Mucosa of stomach (tissue), 1 donor: ENCODE measurements at regions not wholly inside any gene's neighbourhood (a gene's known extent, or its start where the extent isn't known, plus 50 kb on each side); places are given as distances from the start of the nearest gene placed in this dataset.

Source experiments
- H3K27me3 ChIP-seq: one replicate; pipeline ENCODE4 v1.7.0; 2013; ENCODE audit warnings: mild to moderate bottlenecking, low read length; ENCODE audit not compliant: control insufficient read depth, insufficient read depth
- H3K36me3 ChIP-seq: one replicate; pipeline ENCODE4 v1.7.0; 2013; ENCODE audit warnings: low read length; ENCODE audit not compliant: control insufficient read depth, insufficient read depth
- H3K4me1 ChIP-seq: one replicate; pipeline ENCODE4 v1.7.0; 2013; ENCODE audit warnings: mild to moderate bottlenecking, low read length; ENCODE audit not compliant: control insufficient read depth, insufficient read depth
- H3K4me3 ChIP-seq: one replicate; pipeline ENCODE4 v1.7.0; 2013; ENCODE audit warnings: low read length
- H3K9ac ChIP-seq: one replicate; pipeline ENCODE4 v1.7.0; 2013; ENCODE audit warnings: mild to moderate bottlenecking, low read length, moderate library complexity
- H3K9me3 ChIP-seq: one replicate; pipeline ENCODE4 v1.7.0; 2013; ENCODE audit warnings: mild to moderate bottlenecking, low read length, moderate library complexity; ENCODE audit not compliant: control insufficient read depth
- donor health status: Pancreatic carcinoma.

GRCh38 chr21:16473988-16474387, 744.2 kb downstream of the USP25 start:
- Histone ChIP-seq H3K36me3 (no peaks in the 10 kb centered on the region), H3K27me3 (no peaks in the 10 kb centered on the region), H3K4me3 (no peak overlapping the region), H3K9ac (no peak overlapping the region), H3K9me3 (no peaks in the 10 kb centered on the region), H3K4me1 (no peaks in the 10 kb centered on the region)

GRCh38 chr21:16476056-16476825, 746.5 kb downstream of the USP25 start:
- Histone ChIP-seq H3K36me3 (no peaks in the 10 kb centered on the region), H3K9ac (no peak overlapping the region), H3K4me1 (no peaks in the 10 kb centered on the region), H3K4me3 (no peak overlapping the region), H3K9me3 (no peaks in the 10 kb centered on the region), H3K27me3 (no peaks in the 10 kb centered on the region)

GRCh38 chr21:16488042-16488441, 758.3 kb downstream of the USP25 start:
- Histone ChIP-seq H3K9me3 (no peaks in the 10 kb centered on the region), H3K4me1 (no peaks in the 10 kb centered on the region), H3K27me3 (no peaks in the 10 kb centered on the region), H3K36me3 (no peaks in the 10 kb centered on the region), H3K4me3 (no peak overlapping the region), H3K9ac (no peak overlapping the region)

GRCh38 chr21:16492356-16492755, 762.6 kb downstream of the USP25 start:
- no peaks in the 10 kb centered on the region for H3K9me3 ChIP-seq
- no peak overlapping the region for H3K9ac ChIP-seq
- no peaks in the 10 kb centered on the region for H3K27me3 ChIP-seq
- no peak overlapping the region for H3K4me3 ChIP-seq
- H3K36me3 ChIP-seq: no peaks in the 10 kb centered on the region
- H3K4me1 ChIP-seq: no peaks in the 10 kb centered on the region

GRCh38 chr21:16492892-16493291, 763.1 kb downstream of the USP25 start:
- H3K27me3 ChIP-seq: no peaks in the 10 kb centered on the region
- no peaks in the 10 kb centered on the region for H3K4me1 ChIP-seq
- no peaks in the 10 kb centered on the region for H3K9me3 ChIP-seq
- no peak overlapping the region for H3K9ac ChIP-seq
- no peak overlapping the region for H3K4me3 ChIP-seq
- H3K36me3 ChIP-seq: no peaks in the 10 kb centered on the region

GRCh38 chr21:16496609-16497008, 766.8 kb downstream of the USP25 start:
- Histone ChIP-seq H3K36me3 (no peaks in the 10 kb centered on the region), H3K9me3 (no peaks in the 10 kb centered on the region), H3K4me1 (no peaks in the 10 kb centered on the region), H3K9ac (no peak overlapping the region), H3K4me3 (no peak overlapping the region), H3K27me3 (no peaks in the 10 kb centered on the region)

GRCh38 chr21:16500271-16500670, 770.5 kb downstream of the USP25 start:
- no peaks in the 10 kb centered on the region for H3K4me1 ChIP-seq
- no peak overlapping the region for H3K4me3 ChIP-seq
- no peaks in the 10 kb centered on the region for H3K27me3 ChIP-seq
- H3K36me3 ChIP-seq: no peaks in the 10 kb centered on the region
- no peak overlapping the region for H3K9ac ChIP-seq
- no peaks in the 10 kb centered on the region for H3K9me3 ChIP-seq

- Histone ChIP-seq H3K36me3 (no peaks in the 10 kb centered on the region), H3K9me3 (no peaks in the 10 kb centered on the region), H3K27me3 (no peaks in the 10 kb centered on the region), H3K9ac (no peak overlapping the region), H3K4me3 (no peak overlapping the region), H3K4me1 (no peaks in the 10 kb centered on the region)
These were observed 772.5 kb downstream of the USP25 start for GRCh38 chr21:16502273-16502672.

- Histone ChIP-seq H3K9me3 (no peaks in the 10 kb centered on the region), H3K9ac (no peak overlapping the region), H3K4me3 (no peak overlapping the region), H3K27me3 (no peaks in the 10 kb centered on the region), H3K36me3 (no peaks in the 10 kb centered on the region), H3K4me1 (no peaks in the 10 kb centered on the region)
These were observed 773.1 kb downstream of the USP25 start for GRCh38 chr21:16502897-16503296.

GRCh38 chr21:16504281-16504680, 774.5 kb downstream of the USP25 start:
- Histone ChIP-seq H3K4me1 (no peaks in the 10 kb centered on the region), H3K9ac (no peak overlapping the region), H3K9me3 (no peaks in the 10 kb centered on the region), H3K27me3 (no peaks in the 10 kb centered on the region), H3K36me3 (no peaks in the 10 kb centered on the region), H3K4me3 (no peak overlapping the region)

- no peaks in the 10 kb centered on the region for H3K4me1 ChIP-seq
- H3K36me3 ChIP-seq: no peaks in the 10 kb centered on the region
- H3K9me3 ChIP-seq: no peaks in the 10 kb centered on the region
- H3K4me3 ChIP-seq: no peak overlapping the region
- no peak overlapping the region for H3K9ac ChIP-seq
- no peaks in the 10 kb centered on the region for H3K27me3 ChIP-seq
These were observed 775.0 kb downstream of the USP25 start for GRCh38 chr21:16504766-16505165.

GRCh38 chr21:16509476-16509875, 779.7 kb downstream of the USP25 start:
- no peaks in the 10 kb centered on the region for H3K36me3 ChIP-seq
- H3K9me3 ChIP-seq: no peaks in the 10 kb centered on the region
- no peaks in the 10 kb centered on the region for H3K4me1 ChIP-seq
- H3K9ac ChIP-seq: no peak overlapping the region
- no peaks in the 10 kb centered on the region for H3K27me3 ChIP-seq
- H3K4me3 ChIP-seq: no peak overlapping the region

GRCh38 chr21:16514316-16514715, 784.5 kb downstream of the USP25 start:
- no peak overlapping the region for H3K4me3 ChIP-seq
- H3K9ac ChIP-seq: no peak overlapping the region
- H3K4me1 ChIP-seq: no peaks in the 10 kb centered on the region
- no peaks in the 10 kb centered on the region for H3K9me3 ChIP-seq
- no peaks in the 10 kb centered on the region for H3K36me3 ChIP-seq
- H3K27me3 ChIP-seq: no peaks in the 10 kb centered on the region
